Retinal pigment epithelial cell (primary cell): ENCODE measurements at regions not wholly inside any gene's neighbourhood (a gene's known extent, or its start where the extent isn't known, plus 50 kb on each side); places are given as distances from the start of the nearest gene placed in this dataset.

Experiments
- DNase-seq: peaks from one replicate; pipeline ENCODE4 v3.0.0-alpha.2; 2010; ENCODE audit warnings: low read depth
- H3K4me3 ChIP-seq: 2 replicates; pipeline ENCODE4 v1.5.1; 2011; ENCODE audit warnings: mild to moderate bottlenecking, low read length, control low read depth, moderate library complexity
- CTCF ChIP-seq: conservative IDR thresholded peaks from 2 replicates; pipeline ENCODE4 v1.5.1; 2011; ENCODE audit warnings: low read depth, low read length, control low read depth, inconsistent platforms

- no peak overlapping the region for H3K4me3 ChIP-seq
- DNase-seq, result no peak
- no peak for TF ChIP-seq CTCF
Observed at GRCh38 chr9:30713243-30713642, 1671.2 kb upstream of the ACO1 start.

GRCh38 chr9:30714389-30714788 lies 1670.1 kb upstream of the ACO1 start:
- DNase-seq, result no peak
- H3K4me3 ChIP-seq, result no peak overlapping the region
- no peak for TF ChIP-seq CTCF

- no peak for TF ChIP-seq CTCF
- no peak overlapping the region for H3K4me3 ChIP-seq
- DNase-seq, result no peak
Observed at GRCh38 chr9:30718483-30718882, 1666.0 kb upstream of the ACO1 start.

GRCh38 chr9:30722065-30722464 lies 1662.4 kb upstream of the ACO1 start:
- no peak for DNase-seq
- H3K4me3 ChIP-seq, result no peak overlapping the region
- TF ChIP-seq CTCF, result no peak

- TF ChIP-seq CTCF, result no peak
- no peak for DNase-seq
Observed at GRCh38 chr9:30723656-30724055, 1660.8 kb upstream of the ACO1 start.

GRCh38 chr9:30732060-30732459 lies 1652.4 kb upstream of the ACO1 start:
- TF ChIP-seq CTCF, result no peak
- no peak overlapping the region for H3K4me3 ChIP-seq
- no peak for DNase-seq

More at GRCh38 chr9:30723656-30724055, 1660.8 kb upstream of the ACO1 start:
- H3K4me3 ChIP-seq, result no peak overlapping the region

GRCh38 chr9:30744871-30745270 lies 1639.6 kb upstream of the ACO1 start:
- H3K4me3 ChIP-seq, result no peak overlapping the region
- no peak for DNase-seq
- TF ChIP-seq CTCF, result no peak
